Endothelial cell of umbilical vein (primary cell): ENCODE measurements at regions not wholly inside any gene's neighbourhood (a gene's known extent, or its start where the extent isn't known, plus 50 kb on each side); places are given as distances from the start of the nearest gene placed in this dataset.

Source experiments
- CTCF ChIP-seq, 2 donors: IDR thresholded peaks; 1 replicate in 1 of 2; 2 replicates in 1 of 2; pipeline ENCODE4 v1.5.1; 2011; ENCODE audit warnings: low read length in 2 of 2, mild to moderate bottlenecking in 2 of 2, moderate library complexity in 2 of 2, control low read depth in 1 of 2, inconsistent platforms in 1 of 2, low read depth in 1 of 2; ENCODE audit not compliant: insufficient read depth in 1 of 2; ENCODE audit errors: extremely low read depth in 1 of 2
- EZH2 ChIP-seq: IDR thresholded peaks from 2 replicates; pipeline ENCODE4 v1.6.1; 2012; ENCODE audit warnings: borderline replicate concordance, low read depth, mild to moderate bottlenecking, moderate library complexity, low read length, inconsistent platforms; ENCODE audit not compliant: severe bottlenecking
- POLR2A ChIP-seq: IDR thresholded peaks from 2 replicates; pipeline ENCODE4 v1.6.1; 2012; ENCODE audit warnings: low read depth, mild to moderate bottlenecking, control low read depth, low read length
- POLR2AphosphoS5 ChIP-seq: IDR thresholded peaks from 2 replicates; pipeline ENCODE4 v1.6.1; 2012; ENCODE audit warnings: low read depth, mild to moderate bottlenecking, control low read depth, low read length, moderate library complexity; ENCODE audit not compliant: insufficient read depth

GRCh38 chr4:14581741-14582140, 420.5 kb upstream of the CPEB2 start:
- TF ChIP-seq POLR2A, result no peak
- no peak for TF ChIP-seq CTCF (IDR thresholded peaks at IDR 0.05; ENCODE audit: extremely low read depth in 1 of 2, insufficient read depth in 1 of 2, low read depth in 1 of 2, low read length in 2 of 2)
- TF ChIP-seq POLR2AphosphoS5, result no peak
- TF ChIP-seq EZH2, result no peak
